K562 (cell line): ENCODE measurements at regions not wholly inside any gene's neighbourhood (a gene's known extent, or its start where the extent isn't known, plus 50 kb on each side); places are given as distances from the start of the nearest gene placed in this dataset.

Experiments used
- ATAC-seq: fragments of 200-7000 bp; cut with Tn5 transposase; 3 replicates; pipeline ENCODE4 v1.9.1; 2020; ENCODE audit warnings: moderate library complexity
- BruUV-seq: library from RNA; stranded (reverse); fragments of 400-500 nt; replicated peaks from 2 replicates; lab custom pipeline; 2021; lab: Mats Ljungman, UMichigan
- CTCF ChIA-PET: fragments of 300-600 bp; formaldehyde crosslinking; extraction: SDS; loops from one replicate; lab custom pipeline; 2021; ENCODE audit warnings: low intra/inter-chr PET ratio; lab: Yijun Ruan, JAX
- POLR2A ChIA-PET: fragments of 300-600, 350-650 bp; sonication (Branson Sonifier 250); formaldehyde crosslinking; extraction: SDS; loops from one replicate; lab custom pipeline; 2021; ENCODE audit warnings: antibody characterized with exemption, inconsistent platforms; lab: Yijun Ruan, JAX
- DNase-seq, 4 experiments: peaks; one replicate each; pipeline versions ENCODE4 v3.0.0 to v3.0.0-alpha.2; 2011 to 2018; ENCODE audit warnings: low spot score in 3 of 4, mixed read lengths in 3 of 4; ENCODE audit errors: extremely low read depth in 1 of 4
- FAIRE-seq: peaks from 2 replicates; lab custom pipeline; 2011; peaks lifted over from hg19 to GRCh38; lab: Jason Lieb, UNC
- H2AFZ ChIP-seq: 2 replicates; pipeline ENCODE4 v1.6.0; 2011; ENCODE audit warnings: low read depth, low read length, control low read depth, inconsistent platforms
- H3K27ac ChIP-seq: fragments of 200-600 bp; 3 replicates; pipeline ENCODE4 v1.8.0; 2011; ENCODE audit warnings: low read depth, mild to moderate bottlenecking, control low read depth, inconsistent platforms, low read length, moderate library complexity, mixed read lengths; ENCODE audit errors: extremely low read depth
- H3K27me3 ChIP-seq, 2 experiments: fragments of 300-600 bp in 1 of 2; 2 replicates in 1 of 2; 3 replicates in 1 of 2; pipeline versions ENCODE4 v1.6.0 to v1.8.0; 2011; ENCODE audit warnings: inconsistent platforms in 2 of 2, low read length in 2 of 2, mild to moderate bottlenecking in 1 of 2, mixed read lengths in 1 of 2, moderate library complexity in 1 of 2; ENCODE audit not compliant: control insufficient read depth in 2 of 2, insufficient read depth in 2 of 2
- H3K36me3 ChIP-seq: fragments of 300-600 bp; 3 replicates; pipeline ENCODE4 v1.8.0; 2011; ENCODE audit warnings: mild to moderate bottlenecking, low read length, inconsistent platforms; ENCODE audit not compliant: control insufficient read depth, insufficient read depth
- H3K4me1 ChIP-seq, 2 experiments: fragments of 200-600 bp in 1 of 2; replicated peaks in 1 of 2; 2 replicates in 1 of 2; 3 replicates in 1 of 2; pipeline versions ENCODE4 v1.5.1 to v1.8.0; 2011; ENCODE audit warnings: inconsistent platforms in 2 of 2, low read length in 2 of 2, mild to moderate bottlenecking in 1 of 2, mixed read lengths in 1 of 2, moderate library complexity in 1 of 2; ENCODE audit not compliant: control insufficient read depth in 2 of 2, insufficient read depth in 2 of 2
- H3K4me2 ChIP-seq: 2 replicates; pipeline ENCODE4 v1.6.1; 2011; ENCODE audit warnings: low read length, control low read depth, inconsistent platforms, mixed read lengths; ENCODE audit not compliant: insufficient read depth
- H3K4me3 ChIP-seq: fragments of 200-600 bp; sonication (generic), shearing (Covaris generic); 2 replicates; pipeline ENCODE4 v1.5.1; 2016; ENCODE audit warnings: control low read depth, inconsistent platforms
- H3K79me2 ChIP-seq: fragments of 200-600 bp; 3 replicates; pipeline ENCODE4 v1.8.0; 2011; ENCODE audit warnings: low read length, inconsistent platforms; ENCODE audit not compliant: control insufficient read depth, insufficient read depth
- H3K9ac ChIP-seq, 2 experiments: 2 replicates each; pipeline versions ENCODE4 v1.6.0 to v1.6.1; 2011; ENCODE audit warnings: low read depth in 2 of 2, low read length in 2 of 2, control low read depth in 1 of 2, inconsistent platforms in 1 of 2, mild to moderate bottlenecking in 1 of 2, mixed read lengths in 1 of 2; ENCODE audit not compliant: insufficient read depth in 1 of 2
- H3K9me1 ChIP-seq: one replicate; pipeline ENCODE4 v1.6.0; 2011; ENCODE audit warnings: inconsistent platforms, mild to moderate bottlenecking, low read length, moderate library complexity; ENCODE audit not compliant: control insufficient read depth, insufficient read depth
- H3K9me3 ChIP-seq: replicated peaks from 2 replicates; pipeline ENCODE4 v1.5.1; 2011; ENCODE audit warnings: low read depth, low read length, inconsistent platforms; ENCODE audit not compliant: control insufficient read depth, insufficient read depth
- H4K20me1 ChIP-seq: replicated peaks from 2 replicates; pipeline ENCODE4 v1.6.1; 2011; ENCODE audit warnings: low read length, inconsistent platforms, mixed read lengths; ENCODE audit not compliant: control insufficient read depth, insufficient read depth
- BDP1 ChIP-seq: IDR thresholded peaks from 3 replicates; pipeline ENCODE4 v1.6.1; 2011; ENCODE audit not compliant: insufficient read length, insufficient read depth
- CC2D1A ChIP-seq: fragments of 450-650 bp; IDR thresholded peaks from 2 replicates; pipeline ENCODE4 v1.6.1; 2017; ENCODE audit warnings: mild to moderate bottlenecking
- KAT7 ChIP-seq: sonication (generic); formaldehyde crosslinking; IDR thresholded peaks from 2 replicates; pipeline ENCODE4 v1.8.0; 2022; ENCODE audit warnings: missing genetic modification reagents, mild to moderate bottlenecking, borderline replicate concordance
- KDM5B ChIP-seq: fragments of 200-600 bp; sonication (generic); IDR thresholded peaks from 2 replicates; pipeline ENCODE4 v1.6.1; 2012; ENCODE audit warnings: low read depth, mild to moderate bottlenecking, moderate library complexity, low read length, control low read depth, inconsistent platforms; ENCODE audit not compliant: insufficient replicate concordance
- LEF1 ChIP-seq: fragments of 450-650 bp; IDR thresholded peaks from 2 replicates; pipeline ENCODE4 v1.6.1; 2016; ENCODE audit warnings: mild to moderate bottlenecking
- NCOA1 ChIP-seq: fragments of 450-650 bp; IDR thresholded peaks from 2 replicates; pipeline ENCODE4 v1.6.1; 2016; ENCODE audit warnings: low read depth
- POLR3A ChIP-seq: IDR thresholded peaks from 2 replicates; pipeline ENCODE4 v1.6.1; 2011; ENCODE audit warnings: borderline replicate concordance, mild to moderate bottlenecking, moderate library complexity; ENCODE audit not compliant: insufficient read length, insufficient read depth; ENCODE audit errors: extremely low read depth
- SRSF7 ChIP-seq: fragments of 200-400 bp; formaldehyde crosslinking; optimal IDR thresholded peaks from 2 replicates; pipeline ENCODE3; 2017; ENCODE audit warnings: mild to moderate bottlenecking, low read depth, low read length
- TARDBP ChIP-seq: fragments of 450-650 bp; IDR thresholded peaks from 2 replicates; pipeline ENCODE4 v1.6.1; 2016
- WHSC1 ChIP-seq: IDR thresholded peaks from one replicate; pipeline ENCODE4 v1.6.1; 2012; ENCODE audit warnings: low read length, control low read depth, inconsistent platforms
- WGBS: fragments of 100-300 bp; shearing (Covaris generic); methylation state at CpG from one replicate; pipeline ENCODE4 v1.1.6; 2016; ENCODE audit warnings: low coverage, mixed read lengths; ENCODE audit not compliant: insufficient coverage; ENCODE audit errors: missing lambda C conversion rate; 5-methylcytosine and 5-hydroxymethylcytosine counted together
- in situ Hi-C: fragments of 300-500 bp; cut with MboI; formaldehyde crosslinking; loops from 4 replicates; pipeline ENCODE4 v1.15.0; 2018; ENCODE audit warnings: inconsistent platforms, mixed read lengths
- intact Hi-C: fragments of 100-400 bp; cut with micrococcal nuclease; formaldehyde crosslinking; loops from 2 replicates; pipeline ENCODE4 v1.14.2; 2022
- TF ChIP-seq, protein P1 (sequence below): fragments of 450-650 bp; IDR thresholded peaks from 2 replicates; pipeline ENCODE4 v1.6.1; 2016
- TF ChIP-seq, protein P2 (sequence below): fragments of 250-450 bp; sonication (Bioruptor Pico); IDR thresholded peaks from 2 replicates; pipeline ENCODE4 v1.5.0; 2022; ENCODE audit warnings: mild to moderate bottlenecking
- TF ChIP-seq, protein P3 (sequence below): fragments of 200-400 bp; formaldehyde crosslinking; IDR thresholded peaks from 2 replicates; pipeline ENCODE4 v1.6.1; 2017; ENCODE audit warnings: mild to moderate bottlenecking, low read depth, low read length, moderate library complexity
- TF ChIP-seq, protein P4 (sequence below): sonication (generic); formaldehyde crosslinking; IDR thresholded peaks from 2 replicates; pipeline ENCODE4 v1.8.1; 2023; ENCODE audit warnings: mild to moderate bottlenecking, missing genetic modification reagents
- TF ChIP-seq, protein P5 (sequence below): sonication (generic); formaldehyde crosslinking; IDR thresholded peaks from 2 replicates; pipeline ENCODE4 v1.8.1; 2023; ENCODE audit warnings: mild to moderate bottlenecking, missing genetic modification reagents

DNA sequence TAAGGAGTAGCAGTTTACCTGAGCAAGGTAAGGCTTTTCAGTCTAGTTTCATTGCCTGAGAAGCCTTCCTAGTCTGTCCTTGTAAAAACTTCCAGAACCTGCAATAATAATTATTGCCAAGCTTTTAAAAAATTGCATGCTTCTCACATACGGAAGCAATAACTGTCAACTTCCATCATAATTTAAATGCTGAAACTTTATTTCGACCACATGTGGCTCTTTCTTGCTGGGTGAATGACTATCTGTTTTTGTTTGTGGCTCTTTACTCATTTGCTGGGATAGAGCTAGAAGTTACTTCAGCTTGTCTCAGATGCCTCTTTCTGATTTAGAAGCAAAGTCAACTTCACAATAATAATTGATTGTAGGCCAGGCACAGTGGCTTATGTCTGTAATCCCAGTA, 95.9 kb upstream of the COL21A1 start:
- Histone ChIP-seq H3K9ac (no peak overlapping the region), H3K27ac (no peak overlapping the region), H2AFZ (no peak overlapping the region), H3K4me2 (no peak overlapping the region), H3K9me1 (no peaks in the 10 kb centered on the region), H3K79me2 (no peaks in the 10 kb centered on the region), H3K4me1 (no peaks in the 10 kb centered on the region), H3K36me3 (no peaks in the 10 kb centered on the region), H3K4me3 (no peak overlapping the region), H4K20me1 (no peaks in the 10 kb centered on the region), H3K9me3 (no peaks in the 10 kb centered on the region), H3K27me3 (no peaks in the 10 kb centered on the region)
- no peak for FAIRE-seq
- no peak for ATAC-seq
- ChIA-PET POLR2A (interaction anchor here (0.7 kb wide), 1 partner anchor 1708 kb away, joined by 3 read pairs; no protein-coding TSS in a partner anchor), CTCF (no interaction called here)
- DNase-seq = no peak
- intact Hi-C loops = no loop called here
- 3% methylated on average over 2 of the region's 2 CpGs for WGBS
- in situ Hi-C loops = no loop called here
- no TSS peak for BruUV-seq
- TF ChIP-seq, protein P1, sequence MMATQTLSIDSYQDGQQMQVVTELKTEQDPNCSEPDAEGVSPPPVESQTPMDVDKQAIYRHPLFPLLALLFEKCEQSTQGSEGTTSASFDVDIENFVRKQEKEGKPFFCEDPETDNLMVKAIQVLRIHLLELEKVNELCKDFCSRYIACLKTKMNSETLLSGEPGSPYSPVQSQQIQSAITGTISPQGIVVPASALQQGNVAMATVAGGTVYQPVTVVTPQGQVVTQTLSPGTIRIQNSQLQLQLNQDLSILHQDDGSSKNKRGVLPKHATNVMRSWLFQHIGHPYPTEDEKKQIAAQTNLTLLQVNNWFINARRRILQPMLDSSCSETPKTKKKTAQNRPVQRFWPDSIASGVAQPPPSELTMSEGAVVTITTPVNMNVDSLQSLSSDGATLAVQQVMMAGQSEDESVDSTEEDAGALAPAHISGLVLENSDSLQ = no peak
- TF ChIP-seq KDM5B (no peak), KAT7 (CRISPR knock-in tag) (no peak), CC2D1A (no peak), SRSF7 (no peak), NCOA1 (no peak), LEF1 (no peak), POLR3A (no peak), TARDBP (no peak), WHSC1 (no peak), BDP1 (no peak)
- TF ChIP-seq, protein P2, sequence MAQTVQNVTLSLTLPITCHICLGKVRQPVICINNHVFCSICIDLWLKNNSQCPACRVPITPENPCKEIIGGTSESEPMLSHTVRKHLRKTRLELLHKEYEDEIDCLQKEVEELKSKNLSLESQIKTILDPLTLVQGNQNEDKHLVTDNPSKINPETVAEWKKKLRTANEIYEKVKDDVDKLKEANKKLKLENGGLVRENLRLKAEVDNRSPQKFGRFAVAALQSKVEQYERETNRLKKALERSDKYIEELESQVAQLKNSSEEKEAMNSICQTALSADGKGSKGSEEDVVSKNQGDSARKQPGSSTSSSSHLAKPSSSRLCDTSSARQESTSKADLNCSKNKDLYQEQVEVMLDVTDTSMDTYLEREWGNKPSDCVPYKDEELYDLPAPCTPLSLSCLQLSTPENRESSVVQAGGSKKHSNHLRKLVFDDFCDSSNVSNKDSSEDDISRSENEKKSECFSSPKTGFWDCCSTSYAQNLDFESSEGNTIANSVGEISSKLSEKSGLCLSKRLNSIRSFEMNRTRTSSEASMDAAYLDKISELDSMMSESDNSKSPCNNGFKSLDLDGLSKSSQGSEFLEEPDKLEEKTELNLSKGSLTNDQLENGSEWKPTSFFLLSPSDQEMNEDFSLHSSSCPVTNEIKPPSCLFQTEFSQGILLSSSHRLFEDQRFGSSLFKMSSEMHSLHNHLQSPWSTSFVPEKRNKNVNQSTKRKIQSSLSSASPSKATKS (CRISPR knock-in tag) = no peak
- TF ChIP-seq, protein P3, sequence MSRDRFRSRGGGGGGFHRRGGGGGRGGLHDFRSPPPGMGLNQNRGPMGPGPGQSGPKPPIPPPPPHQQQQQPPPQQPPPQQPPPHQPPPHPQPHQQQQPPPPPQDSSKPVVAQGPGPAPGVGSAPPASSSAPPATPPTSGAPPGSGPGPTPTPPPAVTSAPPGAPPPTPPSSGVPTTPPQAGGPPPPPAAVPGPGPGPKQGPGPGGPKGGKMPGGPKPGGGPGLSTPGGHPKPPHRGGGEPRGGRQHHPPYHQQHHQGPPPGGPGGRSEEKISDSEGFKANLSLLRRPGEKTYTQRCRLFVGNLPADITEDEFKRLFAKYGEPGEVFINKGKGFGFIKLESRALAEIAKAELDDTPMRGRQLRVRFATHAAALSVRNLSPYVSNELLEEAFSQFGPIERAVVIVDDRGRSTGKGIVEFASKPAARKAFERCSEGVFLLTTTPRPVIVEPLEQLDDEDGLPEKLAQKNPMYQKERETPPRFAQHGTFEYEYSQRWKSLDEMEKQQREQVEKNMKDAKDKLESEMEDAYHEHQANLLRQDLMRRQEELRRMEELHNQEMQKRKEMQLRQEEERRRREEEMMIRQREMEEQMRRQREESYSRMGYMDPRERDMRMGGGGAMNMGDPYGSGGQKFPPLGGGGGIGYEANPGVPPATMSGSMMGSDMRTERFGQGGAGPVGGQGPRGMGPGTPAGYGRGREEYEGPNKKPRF = no peak
- TF ChIP-seq, protein P4, sequence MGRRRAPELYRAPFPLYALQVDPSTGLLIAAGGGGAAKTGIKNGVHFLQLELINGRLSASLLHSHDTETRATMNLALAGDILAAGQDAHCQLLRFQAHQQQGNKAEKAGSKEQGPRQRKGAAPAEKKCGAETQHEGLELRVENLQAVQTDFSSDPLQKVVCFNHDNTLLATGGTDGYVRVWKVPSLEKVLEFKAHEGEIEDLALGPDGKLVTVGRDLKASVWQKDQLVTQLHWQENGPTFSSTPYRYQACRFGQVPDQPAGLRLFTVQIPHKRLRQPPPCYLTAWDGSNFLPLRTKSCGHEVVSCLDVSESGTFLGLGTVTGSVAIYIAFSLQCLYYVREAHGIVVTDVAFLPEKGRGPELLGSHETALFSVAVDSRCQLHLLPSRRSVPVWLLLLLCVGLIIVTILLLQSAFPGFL (CRISPR knock-in tag) = no peak
- TF ChIP-seq, protein P5, sequence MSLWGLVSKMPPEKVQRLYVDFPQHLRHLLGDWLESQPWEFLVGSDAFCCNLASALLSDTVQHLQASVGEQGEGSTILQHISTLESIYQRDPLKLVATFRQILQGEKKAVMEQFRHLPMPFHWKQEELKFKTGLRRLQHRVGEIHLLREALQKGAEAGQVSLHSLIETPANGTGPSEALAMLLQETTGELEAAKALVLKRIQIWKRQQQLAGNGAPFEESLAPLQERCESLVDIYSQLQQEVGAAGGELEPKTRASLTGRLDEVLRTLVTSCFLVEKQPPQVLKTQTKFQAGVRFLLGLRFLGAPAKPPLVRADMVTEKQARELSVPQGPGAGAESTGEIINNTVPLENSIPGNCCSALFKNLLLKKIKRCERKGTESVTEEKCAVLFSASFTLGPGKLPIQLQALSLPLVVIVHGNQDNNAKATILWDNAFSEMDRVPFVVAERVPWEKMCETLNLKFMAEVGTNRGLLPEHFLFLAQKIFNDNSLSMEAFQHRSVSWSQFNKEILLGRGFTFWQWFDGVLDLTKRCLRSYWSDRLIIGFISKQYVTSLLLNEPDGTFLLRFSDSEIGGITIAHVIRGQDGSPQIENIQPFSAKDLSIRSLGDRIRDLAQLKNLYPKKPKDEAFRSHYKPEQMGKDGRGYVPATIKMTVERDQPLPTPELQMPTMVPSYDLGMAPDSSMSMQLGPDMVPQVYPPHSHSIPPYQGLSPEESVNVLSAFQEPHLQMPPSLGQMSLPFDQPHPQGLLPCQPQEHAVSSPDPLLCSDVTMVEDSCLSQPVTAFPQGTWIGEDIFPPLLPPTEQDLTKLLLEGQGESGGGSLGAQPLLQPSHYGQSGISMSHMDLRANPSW (CRISPR knock-in tag) = no peak
